GM21576 (cell line): ENCODE measurements at regions not wholly inside any gene's neighbourhood (a gene's known extent, or its start where the extent isn't known, plus 50 kb on each side); places are given as distances from the start of the nearest gene placed in this dataset.

Source experiments
- ATAC-seq: cut with Tn5 transposase; IDR thresholded peaks from one replicate; pipeline ENCODE4 v1.9.1; 2021; ENCODE audit warnings: mild to moderate bottlenecking, moderate library complexity; ENCODE audit not compliant: unreplicated experiment

DNA sequence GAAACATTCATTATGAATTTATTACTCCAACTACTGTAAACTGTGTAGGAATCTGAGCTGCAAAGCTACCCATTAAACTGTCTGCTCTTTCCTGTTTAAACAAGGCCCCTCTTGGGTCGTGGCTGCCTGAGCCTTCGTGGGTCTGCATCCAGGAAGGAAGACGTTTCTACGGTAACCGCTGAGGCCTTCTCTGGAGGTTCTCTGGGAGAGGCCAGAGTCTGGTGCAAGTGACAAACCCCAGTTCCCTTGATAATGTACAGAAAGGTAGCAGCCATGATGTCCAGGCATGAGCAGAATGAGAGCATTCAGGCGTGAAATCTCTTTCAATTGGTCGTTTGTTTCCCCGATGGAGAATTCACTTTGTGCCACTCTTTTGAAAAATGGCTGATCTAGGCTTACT lies 350.2 kb downstream of the PLPP3 start:
- ATAC-seq, result no peak

DNA sequence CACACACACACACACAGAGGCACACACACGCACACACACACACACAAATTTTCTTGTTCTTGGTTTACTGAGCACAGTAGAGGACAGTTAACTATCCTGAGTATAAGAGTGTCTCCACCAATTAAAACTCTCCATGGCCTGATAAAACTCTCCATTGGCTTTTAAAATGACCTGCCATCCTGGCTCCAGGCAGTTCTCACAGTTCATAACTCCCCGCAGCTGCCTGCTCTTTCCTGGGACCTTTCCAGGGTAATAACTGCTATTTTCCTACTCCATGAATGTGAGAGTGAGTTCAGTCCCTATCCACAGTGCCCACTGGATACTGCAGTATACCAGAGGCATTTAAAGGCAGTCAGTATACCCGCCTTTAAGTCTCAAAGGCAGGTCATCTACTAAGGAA lies 351.5 kb downstream of the PLPP3 start:
- no peak for ATAC-seq

DNA sequence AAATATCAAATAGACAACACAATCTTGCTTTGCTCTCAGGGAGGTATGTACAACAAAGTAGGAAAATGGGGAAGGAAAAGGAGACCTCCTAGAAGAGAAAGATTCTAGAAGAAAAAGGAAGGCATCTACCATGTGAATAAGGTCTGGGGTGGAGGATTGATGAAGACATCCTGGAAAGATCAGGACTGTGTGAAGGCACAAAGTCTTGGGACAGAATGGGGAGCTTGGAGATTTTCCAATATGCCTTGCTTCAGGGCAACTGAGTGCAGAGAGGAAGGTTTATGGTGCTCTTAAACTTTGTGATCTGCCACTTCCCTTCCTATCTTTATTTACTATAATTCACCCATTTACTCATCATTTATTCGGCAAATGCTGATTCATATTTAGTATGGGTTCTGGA lies 352.0 kb downstream of the PLPP3 start:
- ATAC-seq, result no peak

DNA sequence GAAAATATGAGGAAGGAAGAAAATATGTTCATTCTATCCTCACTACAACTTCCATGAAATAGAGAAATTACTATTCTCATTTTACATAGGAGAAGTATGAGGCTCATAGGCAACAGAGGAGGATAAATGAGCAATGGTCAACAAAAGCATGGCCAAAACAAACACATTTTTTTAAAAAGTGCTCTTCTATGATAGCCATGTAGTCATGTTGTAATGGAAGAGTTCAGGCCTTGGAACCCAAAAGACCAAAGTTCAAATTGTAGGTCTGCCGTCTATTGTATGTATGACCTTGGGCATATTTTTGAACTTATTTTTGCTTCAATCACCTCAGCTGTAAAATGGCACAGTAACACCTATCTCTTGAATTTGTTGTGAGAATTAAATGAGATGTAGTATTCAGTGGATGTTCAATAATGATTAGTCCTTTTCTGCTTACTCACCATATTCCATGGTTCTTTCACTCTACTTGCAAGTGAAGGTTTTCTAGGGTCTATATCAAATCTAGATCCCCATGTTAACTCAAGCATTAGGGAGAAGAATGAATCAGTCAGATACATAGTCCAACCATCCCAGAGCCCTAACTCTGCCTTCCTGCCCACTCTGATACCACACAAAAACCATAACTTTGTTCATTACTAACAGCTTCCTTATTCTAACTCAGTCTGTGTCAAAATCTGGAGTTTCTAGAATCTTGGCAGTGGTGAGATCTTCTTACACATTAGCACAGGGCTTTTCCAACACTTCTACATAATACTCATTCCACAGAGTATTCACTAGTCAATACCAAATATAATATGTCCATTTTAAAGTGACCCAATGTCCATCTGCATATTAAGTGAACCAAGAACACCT lies 353.2 kb downstream of the PLPP3 start:
- ATAC-seq, result no peak

DNA sequence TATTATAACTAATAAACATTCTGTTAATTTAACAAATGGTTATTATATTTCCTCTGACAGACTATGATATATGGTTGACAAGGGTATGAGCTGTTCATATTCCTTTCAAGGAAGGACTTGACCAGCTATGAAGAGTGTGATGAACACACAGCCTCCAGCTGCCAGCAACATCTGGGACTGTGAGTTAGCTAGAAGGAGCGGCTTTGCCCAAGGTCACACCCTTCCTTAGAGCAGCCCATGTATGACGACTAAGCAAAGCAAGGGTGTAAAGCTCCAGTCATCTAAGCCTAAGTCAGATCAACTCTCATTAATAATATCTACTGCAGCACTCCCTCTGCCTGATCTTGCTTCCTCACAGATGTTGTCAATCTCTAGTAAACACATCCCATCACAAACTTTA lies 355.4 kb downstream of the PLPP3 start:
- ATAC-seq, result no peak

DNA sequence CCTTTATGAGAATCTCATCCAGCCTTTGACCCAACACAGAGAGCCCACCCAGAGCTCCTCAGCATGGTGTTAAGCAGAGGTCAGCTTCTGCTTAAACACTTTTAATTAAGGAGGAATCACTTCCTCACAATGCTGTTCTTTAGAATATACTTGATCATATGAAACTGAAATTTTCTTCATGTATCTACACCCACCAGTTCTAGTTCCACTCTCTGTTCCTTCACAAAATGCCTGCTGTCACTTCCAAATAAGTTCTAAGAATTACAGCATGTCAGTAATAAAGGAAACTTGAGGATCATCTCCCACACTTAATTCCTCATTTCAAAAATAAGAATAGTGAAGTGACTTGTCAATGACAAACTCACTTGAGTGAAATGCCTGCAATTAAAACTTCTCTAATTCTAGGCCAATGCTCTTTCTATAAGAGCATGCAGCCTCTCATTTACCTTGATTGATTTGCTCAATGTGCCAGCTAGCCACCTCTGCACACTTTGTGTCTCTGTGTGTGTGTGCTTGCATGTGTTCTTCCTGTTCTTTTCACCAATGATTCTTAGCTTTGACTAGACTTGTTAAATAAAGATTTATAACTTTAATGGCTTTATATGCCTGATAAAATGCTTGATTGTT lies 356.3 kb downstream of the PLPP3 start:
- ATAC-seq, result no peak

DNA sequence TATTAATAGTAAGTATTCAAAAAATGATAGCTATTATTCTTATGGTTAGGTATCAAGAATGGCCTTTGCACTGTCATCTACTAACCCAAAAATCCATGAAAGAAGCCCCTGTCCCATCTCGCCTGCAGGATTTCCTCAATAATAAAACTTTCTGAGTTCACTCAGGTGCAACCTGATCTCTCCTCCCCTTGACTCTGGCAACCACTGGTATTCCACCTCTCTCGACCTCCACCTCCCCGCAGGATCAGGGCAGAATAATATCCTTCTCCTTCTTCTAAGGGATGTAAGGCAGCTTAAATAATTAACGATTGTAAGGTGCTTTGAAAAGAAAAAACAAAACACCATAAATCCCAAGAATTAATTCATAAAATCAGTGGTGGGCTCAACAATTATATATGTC lies 359.3 kb downstream of the PLPP3 start:
- no peak for ATAC-seq

DNA sequence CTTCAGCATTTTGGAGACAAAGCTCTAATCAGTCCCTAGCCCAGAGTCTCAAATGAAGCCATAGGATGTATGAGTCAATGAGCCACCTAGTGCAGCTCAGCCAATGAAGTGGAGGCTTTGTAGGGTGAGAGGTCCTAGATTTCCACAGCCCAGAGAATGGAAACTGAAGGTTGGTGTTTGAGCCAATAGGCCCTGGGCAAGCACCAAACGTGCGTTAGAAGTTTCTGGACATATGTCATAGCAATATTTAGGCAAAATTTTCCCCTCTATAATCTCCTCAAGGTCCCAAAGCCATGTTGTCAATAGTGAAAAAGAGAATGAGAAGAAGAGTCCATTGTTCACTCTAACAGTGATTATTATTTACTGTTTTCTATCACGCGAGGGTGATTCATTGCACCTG lies 361.3 kb downstream of the PLPP3 start:
- ATAC-seq, result no peak

DNA sequence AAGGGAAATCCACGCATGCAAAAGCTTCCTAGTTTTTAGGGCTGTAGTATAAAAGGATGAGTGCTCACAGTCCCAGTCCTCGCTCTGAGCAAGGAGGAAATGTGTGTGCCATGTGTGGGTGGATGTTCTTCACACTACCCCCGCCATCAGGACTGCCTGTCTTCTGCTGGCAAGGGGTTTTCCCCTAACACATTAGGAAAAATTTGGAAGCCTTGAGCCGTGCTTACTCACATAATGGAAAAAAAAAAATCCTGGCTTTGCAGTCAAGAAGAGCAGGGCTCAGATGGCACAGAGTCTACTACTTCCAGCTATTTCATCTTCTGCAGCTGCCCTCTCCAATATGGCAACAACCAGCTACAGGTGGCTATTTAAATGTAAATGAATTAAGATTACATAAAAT lies 363.1 kb downstream of the PLPP3 start:
- ATAC-seq, result no peak

DNA sequence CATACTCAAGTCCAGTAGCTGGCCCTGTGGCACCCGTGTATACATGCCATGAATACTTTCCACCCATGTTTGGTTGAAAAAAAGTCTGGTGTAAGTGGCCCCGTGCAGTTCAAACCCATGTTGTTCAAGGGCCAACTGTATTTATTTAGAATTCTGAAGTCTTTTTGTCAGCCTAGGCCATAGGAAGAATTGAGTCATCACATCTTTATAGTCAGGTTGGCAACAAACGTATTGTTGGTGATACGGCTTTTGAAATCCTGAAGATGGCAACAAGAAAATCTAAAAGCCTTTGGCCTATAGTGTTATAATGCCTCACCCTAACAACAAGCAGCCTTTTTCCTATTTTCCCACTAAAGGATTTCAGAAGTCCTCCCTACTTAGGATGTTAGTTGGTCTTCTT lies 363.6 kb downstream of the PLPP3 start:
- ATAC-seq, result no peak

DNA sequence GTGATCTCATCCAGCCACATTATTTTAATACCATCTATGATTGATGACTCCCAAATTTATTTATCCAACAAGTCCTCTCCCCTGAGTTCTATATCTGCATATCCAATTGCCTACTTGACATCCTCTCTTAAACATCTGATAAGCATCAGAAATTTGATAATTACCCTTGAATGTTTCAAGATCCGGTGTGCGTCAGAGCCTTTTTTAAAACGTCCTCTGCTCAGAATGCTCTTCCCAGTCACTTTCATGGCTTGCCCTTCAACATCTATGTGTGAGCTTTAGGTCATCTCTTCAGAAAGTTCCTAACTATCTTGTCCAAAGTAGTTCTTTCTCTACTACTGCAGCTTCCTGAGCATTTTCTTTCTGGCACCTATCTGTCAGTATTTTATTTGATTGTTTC lies 364.3 kb downstream of the PLPP3 start:
- ATAC-seq, result no peak

DNA sequence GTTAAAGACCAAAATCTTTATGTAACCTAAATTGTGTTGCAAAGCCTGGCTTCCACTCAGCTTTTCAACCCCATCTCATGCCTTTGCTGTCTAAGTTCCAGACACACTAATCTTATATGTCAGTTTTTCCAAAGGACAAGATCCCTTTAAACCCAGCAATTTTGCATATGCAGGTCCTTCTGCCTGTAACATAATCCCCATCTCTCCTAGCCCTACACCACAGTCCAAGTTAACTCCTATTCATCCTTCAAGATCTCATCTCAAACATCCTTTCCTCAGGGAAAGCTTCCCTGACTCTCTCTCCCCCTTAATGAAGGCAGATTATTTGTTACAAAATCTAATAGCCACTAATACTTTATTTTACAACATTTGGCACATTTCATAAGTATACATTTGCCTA lies 366.3 kb downstream of the PLPP3 start:
- ATAC-seq, result no peak

DNA sequence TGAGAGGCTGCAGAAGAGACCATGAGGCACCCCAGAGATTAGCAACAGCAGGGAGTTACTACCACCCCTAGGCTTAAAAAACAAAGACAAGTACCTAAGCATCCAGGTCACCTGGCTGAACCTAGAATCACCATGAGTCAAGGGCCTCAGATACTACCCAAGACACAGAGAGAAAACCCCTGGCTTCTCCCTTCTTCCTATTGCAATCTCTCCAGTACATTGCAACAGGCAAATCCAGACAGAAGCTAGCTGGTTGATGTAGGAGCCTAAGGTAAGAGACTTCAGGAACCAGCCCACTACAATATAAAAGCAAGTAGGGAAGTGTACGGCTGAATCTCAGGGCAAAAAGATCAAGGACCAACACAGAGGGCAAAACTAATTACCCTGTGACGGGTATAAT lies 367.2 kb downstream of the PLPP3 start:
- no peak for ATAC-seq

DNA sequence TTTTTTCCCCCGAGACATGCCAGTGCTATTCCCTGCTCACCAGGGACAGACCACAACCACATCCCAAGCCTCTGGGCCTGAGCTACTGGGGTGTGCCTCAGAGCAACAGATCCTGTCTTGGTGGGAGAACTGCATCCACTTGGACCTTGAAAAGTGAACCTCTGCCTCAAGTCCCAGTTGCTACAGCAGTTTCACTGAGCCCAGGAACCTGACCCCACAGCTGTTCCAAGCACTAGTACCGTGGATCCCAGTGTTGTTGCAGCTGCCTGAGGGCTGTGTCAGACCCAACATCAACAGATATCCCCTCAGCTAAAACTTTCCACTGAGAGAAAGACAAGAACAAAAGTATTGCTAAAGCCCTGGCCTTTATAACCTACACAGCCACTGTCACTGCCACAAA lies 373.0 kb downstream of the PLPP3 start:
- ATAC-seq, result no peak

DNA sequence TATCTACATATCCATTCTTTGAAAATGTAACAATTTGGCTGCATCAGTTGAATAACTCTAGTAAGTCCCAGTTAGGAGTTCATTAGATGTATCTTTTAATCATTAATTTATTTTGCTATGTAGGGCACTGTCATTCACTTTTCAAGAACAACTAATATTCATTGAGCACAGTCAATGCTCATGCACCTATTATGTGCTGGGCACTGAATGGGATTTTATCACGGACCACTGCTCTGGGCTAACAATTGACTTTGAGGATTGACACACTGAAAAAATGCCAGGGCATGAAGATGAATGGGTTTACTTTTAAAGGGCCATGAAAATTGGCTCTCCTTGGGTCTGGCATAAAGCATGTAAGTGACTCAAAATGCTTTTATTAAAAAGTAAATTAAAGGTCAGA lies 375.2 kb downstream of the PLPP3 start:
- no peak for ATAC-seq

DNA sequence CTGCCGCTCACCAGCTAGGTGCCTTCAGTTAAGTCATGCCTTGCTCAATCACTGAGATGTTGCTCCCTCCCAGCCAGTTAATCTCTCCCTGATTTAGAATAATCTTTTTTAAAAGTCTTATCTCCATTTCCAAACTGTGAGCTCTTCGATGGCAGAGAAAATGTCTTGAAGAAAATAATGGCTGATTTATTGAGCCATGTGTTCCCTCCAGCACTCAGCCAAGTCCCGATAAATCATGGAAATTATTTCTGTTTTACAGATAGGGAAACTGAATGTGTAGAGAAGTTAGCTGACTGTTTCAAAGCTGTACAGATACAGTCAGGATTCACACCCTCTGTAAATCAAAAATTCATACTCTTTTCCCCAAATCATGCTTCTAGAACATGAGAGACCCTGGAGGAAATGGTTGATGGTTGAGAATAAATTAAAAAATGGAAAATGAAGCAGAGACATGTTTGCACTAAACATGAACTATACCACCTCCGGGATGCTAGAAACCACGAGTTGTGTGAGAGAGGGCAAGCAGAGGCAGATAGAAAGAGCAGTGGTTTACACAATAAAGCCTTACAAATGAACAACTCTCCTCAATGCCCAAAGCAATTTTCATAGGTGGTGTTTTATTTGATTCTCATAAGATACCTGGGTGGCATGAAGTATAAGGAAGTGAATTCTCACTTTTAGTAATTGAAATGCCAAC lies 376.4 kb downstream of the PLPP3 start:
- ATAC-seq, result no peak

DNA sequence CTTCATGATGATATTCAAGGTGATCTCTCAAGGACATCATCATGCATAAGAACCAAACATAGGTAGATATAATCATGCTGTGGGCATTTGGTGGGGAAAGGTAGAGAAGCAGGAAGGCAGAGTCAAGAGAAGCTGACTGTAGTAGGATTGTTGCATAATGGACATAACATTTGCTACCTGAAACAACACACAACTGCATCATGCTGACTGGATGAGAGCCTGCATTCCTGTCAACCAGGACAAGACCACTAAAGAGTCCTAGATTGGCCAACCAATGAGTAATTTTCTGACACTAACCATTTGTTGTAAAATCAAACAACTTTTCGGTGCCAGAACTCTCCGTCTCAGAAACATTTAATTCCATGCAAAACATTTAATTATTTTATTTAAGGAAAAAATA lies 377.2 kb downstream of the PLPP3 start:
- ATAC-seq, result no peak

DNA sequence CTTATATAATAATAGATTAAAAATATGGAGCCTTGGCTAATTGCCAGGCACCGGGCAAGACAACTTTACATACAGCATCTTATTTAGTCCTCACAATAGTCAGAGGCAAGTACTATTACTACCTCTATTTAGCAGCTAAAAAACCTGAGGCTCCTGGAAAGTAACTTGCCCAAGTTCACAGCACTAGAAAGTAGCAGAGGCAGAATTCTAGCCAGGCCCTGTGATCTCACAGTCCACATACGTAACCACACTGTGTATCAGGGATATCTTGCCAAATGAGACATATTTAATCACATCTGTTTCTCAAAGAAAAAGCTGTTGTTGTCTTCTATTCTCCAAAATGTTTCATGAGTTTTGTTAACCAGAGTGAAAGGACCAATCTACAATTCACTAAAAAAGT lies 378.5 kb downstream of the PLPP3 start:
- ATAC-seq, result no peak

DNA sequence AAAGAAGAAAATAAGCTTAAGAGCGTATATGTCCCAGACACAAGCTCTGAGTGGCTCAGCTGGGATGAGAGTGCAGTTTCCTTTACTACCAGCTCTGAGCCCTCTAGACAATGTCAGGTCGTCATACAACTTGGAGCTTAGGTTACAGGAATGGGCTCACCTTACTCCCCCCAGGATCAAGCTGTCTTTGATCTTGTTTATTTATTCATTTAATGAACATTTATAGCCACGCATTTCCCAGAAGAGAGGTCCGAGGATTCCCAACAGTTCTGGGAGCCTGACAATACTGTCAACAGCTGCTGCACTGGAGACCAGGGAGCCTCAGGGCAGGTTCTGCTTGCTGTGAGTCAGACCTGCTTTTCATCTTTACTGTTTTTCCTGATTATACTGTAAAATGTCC lies 378.9 kb downstream of the PLPP3 start:
- ATAC-seq, result no peak

DNA sequence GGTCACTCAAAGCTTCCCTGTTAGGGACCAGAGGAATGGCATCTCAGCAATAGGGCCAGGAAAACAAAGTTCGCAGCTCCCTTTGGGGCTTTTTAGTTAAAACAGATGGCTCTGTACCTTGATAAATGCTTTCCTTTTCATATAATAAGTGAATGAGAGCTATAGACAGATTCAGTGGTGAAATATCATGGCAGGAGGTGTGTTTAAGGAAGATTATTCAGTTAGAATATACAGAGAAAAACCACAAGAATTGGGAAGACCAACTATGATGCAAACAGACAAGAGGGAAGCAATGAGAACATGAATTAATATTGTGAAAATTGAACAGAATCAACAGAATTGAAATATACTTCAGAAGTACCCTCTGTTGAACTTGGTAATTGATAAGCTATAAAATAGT lies 379.4 kb downstream of the PLPP3 start:
- no peak for ATAC-seq

DNA sequence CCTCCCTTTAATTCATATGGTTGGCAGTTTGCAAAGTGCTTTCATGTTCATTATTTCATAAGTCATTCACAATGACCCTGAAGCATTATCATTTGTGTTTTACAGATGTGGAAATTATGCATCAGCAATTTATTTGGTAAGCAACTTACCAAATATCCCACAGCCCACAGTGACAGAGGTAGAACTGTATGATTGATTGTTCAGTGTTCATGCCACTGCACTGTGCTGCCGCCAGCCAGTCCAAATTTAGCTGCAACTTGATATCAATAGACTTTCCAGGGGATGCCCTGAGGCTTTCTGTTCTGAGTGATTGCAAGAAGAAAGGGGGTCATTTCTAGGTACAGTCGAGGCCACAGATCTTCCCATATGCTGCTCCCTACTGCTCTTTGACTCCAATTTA lies 380.3 kb downstream of the PLPP3 start:
- no peak for ATAC-seq

DNA sequence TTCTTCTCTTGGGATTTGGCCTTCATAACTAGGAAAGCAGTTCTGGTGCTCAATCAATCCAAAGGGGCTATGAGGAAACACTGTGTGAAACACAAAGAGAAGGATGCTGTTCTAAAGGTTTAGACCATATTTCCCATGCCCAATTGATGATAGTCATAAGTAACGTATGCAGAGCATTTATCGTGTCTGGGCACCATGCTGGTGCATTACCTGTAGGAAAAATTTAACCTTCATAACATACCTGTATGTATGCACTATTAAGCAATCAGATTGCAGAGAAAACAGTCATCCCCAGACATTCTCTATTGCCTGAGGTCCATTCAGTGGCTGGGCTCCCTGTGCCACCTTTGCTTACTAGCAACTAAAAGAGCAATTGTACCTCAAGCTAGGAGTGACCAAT lies 381.4 kb downstream of the PLPP3 start:
- no peak for ATAC-seq
